MM.1S (cell line): ENCODE measurements at regions not wholly inside any gene's neighbourhood (a gene's known extent, or its start where the extent isn't known, plus 50 kb on each side); places are given as distances from the start of the nearest gene placed in this dataset.

Experiments used
- CTCF ChIP-seq: fragments of 300-600 bp; sonication (generic); IDR thresholded peaks from 2 replicates; pipeline ENCODE4 v1.5.1; 2016; ENCODE audit warnings: antibody characterized with exemption, low read length, mixed read lengths
- EZH2 ChIP-seq: fragments of 300-600 bp; sonication (generic); optimal IDR thresholded peaks from 2 replicates; pipeline ENCODE3; 2017; ENCODE audit warnings: low read depth, mild to moderate bottlenecking, antibody characterized with exemption, low read length, mixed read lengths
- EZH2phosphoT487 ChIP-seq: fragments of 300-600 bp; sonication (generic); IDR thresholded peaks from 2 replicates; pipeline ENCODE4 v1.6.1; 2018; ENCODE audit warnings: antibody characterized with exemption, low read length

- no peak for TF ChIP-seq EZH2phosphoT487
- no peak for TF ChIP-seq EZH2
- no peak for TF ChIP-seq CTCF
These were observed 415.1 kb downstream of the TMEM121 start for GRCh38 chr14:105941226-105942166.
